Jurkat, Clone E6-1 (cell line): ENCODE measurements at regions not wholly inside any gene's neighbourhood (a gene's known extent, or its start where the extent isn't known, plus 50 kb on each side); places are given as distances from the start of the nearest gene placed in this dataset.
"Not testable (repeated sequence)": the region's sequence is repeated elsewhere in the genome, so short reads cannot be mapped to it uniquely, and the experiment has no call there.

Source experiments
- DNase-seq: peaks from one replicate; pipeline ENCODE4 v3.0.0-alpha.2; 2011; ENCODE audit warnings: low read depth, low spot score
- H3K4me3 ChIP-seq: 2 replicates; pipeline ENCODE4 v1.5.1; 2011; ENCODE audit warnings: mild to moderate bottlenecking, low read length, control low read depth, moderate library complexity

- no peak for DNase-seq
- no peak overlapping the region for H3K4me3 ChIP-seq
These were observed 148.8 kb downstream of the HRH4 start for GRCh38 chr18:24609254-24609653.

GRCh38 chr18:24611075-24611474, 150.6 kb downstream of the HRH4 start:
- no peak for DNase-seq

GRCh38 chr18:24613896-24614640, 153.6 kb downstream of the HRH4 start:
- DNase-seq = no peak

More at GRCh38 chr18:24611075-24611474, 150.6 kb downstream of the HRH4 start:
- no peak overlapping the region for H3K4me3 ChIP-seq

GRCh38 chr18:24616653-24617052, 156.2 kb downstream of the HRH4 start:
- no peak overlapping the region for H3K4me3 ChIP-seq
- DNase-seq = no peak

More at GRCh38 chr18:24613896-24614640, 153.6 kb downstream of the HRH4 start:
- no peak overlapping the region for H3K4me3 ChIP-seq

- not testable (repeated sequence) for H3K4me3 ChIP-seq
These were observed 164.0 kb downstream of the HRH4 start for GRCh38 chr18:24624421-24624820.

GRCh38 chr18:24627644-24628315, 167.3 kb downstream of the HRH4 start:
- H3K4me3 ChIP-seq = no peak overlapping the region
- DNase-seq = no peak

More at GRCh38 chr18:24624421-24624820, 164.0 kb downstream of the HRH4 start:
- DNase-seq = not testable (repeated sequence)

- DNase-seq = no peak
These were observed 167.9 kb downstream of the HRH4 start for GRCh38 chr18:24628326-24628725.

GRCh38 chr18:24629921-24630320, 169.5 kb downstream of the HRH4 start:
- H3K4me3 ChIP-seq = no peak overlapping the region
- no peak for DNase-seq

More at GRCh38 chr18:24628326-24628725, 167.9 kb downstream of the HRH4 start:
- no peak overlapping the region for H3K4me3 ChIP-seq

GRCh38 chr18:24630346-24630880, 170.0 kb downstream of the HRH4 start:
- no peak overlapping the region for H3K4me3 ChIP-seq
- no peak for DNase-seq

GRCh38 chr18:24631243-24632025, 171.0 kb downstream of the HRH4 start:
- DNase-seq = no peak
- H3K4me3 ChIP-seq = no peak overlapping the region

- H3K4me3 ChIP-seq = no peak overlapping the region
- no peak for DNase-seq
These were observed 171.9 kb downstream of the HRH4 start for GRCh38 chr18:24632158-24632988.

- no peak overlapping the region for H3K4me3 ChIP-seq
- no peak for DNase-seq
These were observed 172.7 kb downstream of the HRH4 start for GRCh38 chr18:24633121-24633520.

GRCh38 chr18:24649571-24649970, 189.1 kb downstream of the HRH4 start:
- no peak for DNase-seq
- H3K4me3 ChIP-seq = no peak overlapping the region

GRCh38 chr18:24651434-24651833, 191.0 kb downstream of the HRH4 start:
- no peak for DNase-seq
- H3K4me3 ChIP-seq = no peak overlapping the region

GRCh38 chr18:24656050-24656449, 195.6 kb downstream of the HRH4 start:
- no peak for DNase-seq
- no peak overlapping the region for H3K4me3 ChIP-seq

GRCh38 chr18:24656551-24657443, 196.4 kb downstream of the HRH4 start:
- no peak for DNase-seq
- H3K4me3 ChIP-seq = no peak overlapping the region

GRCh38 chr18:24657444-24657842, 197.0 kb downstream of the HRH4 start:
- DNase-seq = no peak
- H3K4me3 ChIP-seq = no peak overlapping the region

- DNase-seq = no peak
- no peak overlapping the region for H3K4me3 ChIP-seq
These were observed 197.9 kb downstream of the HRH4 start for GRCh38 chr18:24658302-24658701.
